Hematopoietic multipotent progenitor cell treated with erythropoietin and hydrocortisone succinate and interleukin-3 and kit ligand, for 6 days (in vitro differentiated cells): ENCODE measurements at regions not wholly inside any gene's neighbourhood (a gene's known extent, or its start where the extent isn't known, plus 50 kb on each side); places are given as distances from the start of the nearest gene placed in this dataset.
"Not testable (repeated sequence)": the region's sequence is repeated elsewhere in the genome, so short reads cannot be mapped to it uniquely, and the experiment has no call there.

ENCODE experiments used
- DNase-seq: peaks from one replicate; pipeline ENCODE4 v3.0.0-alpha.2; 2015

DNA sequence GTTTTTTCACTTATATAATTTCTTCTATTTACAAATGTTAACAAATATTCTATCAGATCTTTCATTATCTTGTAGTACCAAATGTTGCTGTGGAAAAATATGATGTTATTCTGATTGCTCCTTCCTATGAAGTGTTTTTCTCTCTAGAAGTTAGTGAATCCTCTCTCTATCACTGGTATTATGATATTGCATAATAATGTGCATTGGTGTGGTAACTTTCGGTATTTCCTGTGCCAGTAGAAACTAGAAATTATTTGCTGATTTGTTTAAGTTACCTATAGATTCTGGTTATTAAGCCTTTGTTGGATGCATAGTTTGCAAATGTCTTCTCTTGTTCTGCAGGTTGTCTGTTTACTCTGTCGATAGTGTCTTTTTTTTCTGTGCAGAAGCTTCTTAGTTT, 342.5 kb downstream of the CENPW start:
- no peak for DNase-seq

DNA sequence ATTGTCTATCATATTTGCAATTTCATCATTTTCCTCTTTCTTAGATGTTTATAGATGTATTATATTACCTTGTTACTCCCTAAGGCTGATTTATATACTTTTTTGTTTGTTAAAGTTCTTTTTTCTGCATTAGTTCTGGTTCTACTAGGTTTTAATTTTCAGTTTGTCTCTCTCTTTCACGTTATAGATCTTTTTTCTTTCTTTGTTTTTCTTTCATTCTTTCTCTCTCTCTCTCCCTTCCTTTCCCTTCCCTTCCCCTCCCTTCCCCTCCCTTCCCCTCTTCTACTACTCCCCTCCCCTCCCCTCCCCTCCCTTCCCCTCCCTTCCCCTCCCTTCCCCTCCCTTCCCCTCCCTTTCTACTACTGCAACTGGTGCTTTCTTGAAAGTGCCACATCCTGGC, 345.3 kb downstream of the CENPW start:
- no peak for DNase-seq

DNA sequence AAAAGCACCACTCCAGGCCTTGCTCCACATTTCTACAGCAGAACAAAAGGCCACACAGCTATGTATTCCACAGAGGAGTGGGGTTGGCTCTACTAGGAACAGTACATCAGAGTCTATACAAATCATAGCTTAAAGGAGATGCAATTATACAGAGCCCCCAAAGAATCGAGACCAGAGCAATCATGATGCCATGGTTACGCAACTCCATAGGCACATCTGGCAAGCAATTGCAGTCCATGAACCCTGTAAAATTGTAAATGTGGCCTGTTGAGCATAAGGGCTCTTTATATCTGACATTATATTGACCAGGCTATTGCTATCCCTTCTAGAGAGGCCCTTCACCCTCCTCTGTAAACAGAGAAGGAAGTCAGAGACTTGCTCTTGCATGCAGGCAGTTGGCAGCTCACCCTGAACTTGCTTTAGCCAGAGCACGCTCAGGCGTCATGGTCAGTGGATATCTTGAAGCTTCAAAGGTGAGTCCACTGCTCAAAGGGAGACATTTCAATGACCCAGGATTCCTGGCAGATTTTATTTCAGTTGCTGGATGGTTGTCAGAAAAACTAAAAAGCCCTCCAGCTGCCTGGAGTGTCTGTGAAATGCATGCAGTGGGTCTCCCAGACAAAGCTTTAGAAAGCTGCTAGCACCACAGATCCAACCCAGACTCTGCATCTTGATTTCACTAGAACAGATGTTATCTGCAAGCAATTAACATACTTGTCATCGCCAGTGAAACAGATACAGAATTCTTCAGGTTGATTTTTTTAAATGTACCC, 357.2 kb downstream of the CENPW start:
- no peak for DNase-seq

DNA sequence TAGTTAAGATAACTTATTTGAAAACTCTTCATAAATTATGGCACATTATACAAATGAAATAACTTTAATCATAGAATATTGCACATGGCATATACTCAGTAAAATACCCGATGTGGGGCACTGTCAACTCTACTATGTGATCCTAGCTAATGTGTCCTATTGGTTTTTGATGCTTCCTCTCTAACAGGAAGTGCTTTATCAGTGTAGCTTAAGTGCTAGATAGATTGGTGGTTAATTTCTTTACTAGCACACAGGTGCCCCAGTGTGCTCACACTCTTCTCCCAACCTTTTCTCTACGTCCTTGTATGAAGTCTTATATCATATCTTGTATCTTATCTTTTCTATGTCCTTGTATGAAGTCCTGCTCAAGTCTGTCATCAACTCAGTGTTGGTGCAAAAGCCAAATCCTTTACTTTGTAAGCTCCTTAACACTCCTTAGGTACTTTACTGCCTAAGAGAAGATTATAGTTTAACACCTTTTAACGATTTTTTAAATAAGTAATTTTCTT, 358.9 kb downstream of the CENPW start:
- no peak for DNase-seq

DNA sequence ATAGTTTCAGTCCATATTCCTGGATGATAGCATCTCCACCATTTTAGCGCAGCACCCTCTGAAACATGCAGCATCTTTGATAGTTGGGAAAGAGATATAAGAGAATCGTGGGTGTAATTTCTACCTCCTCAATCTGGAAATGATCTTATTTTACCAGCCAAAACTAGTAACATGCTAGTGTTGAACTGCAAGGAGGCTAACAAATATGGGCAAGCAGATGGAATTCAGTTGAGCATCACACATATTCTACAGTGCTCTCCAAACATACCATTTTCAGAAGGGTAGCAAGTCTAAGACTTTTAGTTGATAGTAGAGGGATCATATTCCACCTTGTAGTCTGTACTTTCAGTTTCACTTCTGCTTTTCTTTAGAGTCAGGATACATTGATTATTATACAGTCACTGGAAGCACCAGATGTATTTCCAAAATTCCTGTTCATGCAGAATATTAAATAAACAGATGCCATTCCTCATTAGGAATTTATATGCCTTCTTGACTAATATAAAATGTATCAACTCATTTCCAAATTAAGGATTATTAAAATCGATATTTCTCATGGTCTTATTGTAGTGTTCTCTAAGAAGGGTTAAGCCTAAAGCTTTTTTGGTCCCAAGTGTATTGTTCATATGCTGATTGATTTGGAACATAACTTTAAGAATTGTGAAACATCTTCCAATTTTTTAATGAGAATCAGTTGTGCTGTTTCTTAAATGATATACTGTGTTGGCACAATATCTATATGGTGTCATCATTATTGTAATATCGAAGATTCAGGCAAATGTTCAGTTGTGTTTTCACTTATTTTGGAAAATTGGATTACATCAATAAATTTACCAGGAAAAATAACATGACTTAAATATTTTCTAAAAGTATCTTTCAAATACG, 362.0 kb downstream of the CENPW start:
- no peak for DNase-seq

DNA sequence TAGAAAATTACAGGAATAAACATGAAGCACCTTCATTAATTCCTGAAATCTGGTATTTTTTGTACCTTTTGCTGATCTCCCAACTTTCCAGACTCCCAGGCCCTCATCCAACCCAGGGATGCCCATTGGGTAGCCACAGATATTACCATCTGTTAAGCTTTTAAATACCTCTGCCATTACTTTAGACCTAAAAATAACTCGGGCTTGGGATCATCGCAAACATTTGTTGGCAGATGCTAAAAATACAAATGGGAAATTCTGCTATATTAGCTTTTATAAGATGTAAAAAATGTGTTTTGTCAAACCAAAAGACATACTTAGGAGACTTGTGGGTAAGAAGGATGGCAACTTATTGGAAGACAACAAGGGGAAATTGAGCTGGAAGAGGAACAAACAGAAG, 376.1 kb downstream of the CENPW start:
- DNase-seq = no peak

DNA sequence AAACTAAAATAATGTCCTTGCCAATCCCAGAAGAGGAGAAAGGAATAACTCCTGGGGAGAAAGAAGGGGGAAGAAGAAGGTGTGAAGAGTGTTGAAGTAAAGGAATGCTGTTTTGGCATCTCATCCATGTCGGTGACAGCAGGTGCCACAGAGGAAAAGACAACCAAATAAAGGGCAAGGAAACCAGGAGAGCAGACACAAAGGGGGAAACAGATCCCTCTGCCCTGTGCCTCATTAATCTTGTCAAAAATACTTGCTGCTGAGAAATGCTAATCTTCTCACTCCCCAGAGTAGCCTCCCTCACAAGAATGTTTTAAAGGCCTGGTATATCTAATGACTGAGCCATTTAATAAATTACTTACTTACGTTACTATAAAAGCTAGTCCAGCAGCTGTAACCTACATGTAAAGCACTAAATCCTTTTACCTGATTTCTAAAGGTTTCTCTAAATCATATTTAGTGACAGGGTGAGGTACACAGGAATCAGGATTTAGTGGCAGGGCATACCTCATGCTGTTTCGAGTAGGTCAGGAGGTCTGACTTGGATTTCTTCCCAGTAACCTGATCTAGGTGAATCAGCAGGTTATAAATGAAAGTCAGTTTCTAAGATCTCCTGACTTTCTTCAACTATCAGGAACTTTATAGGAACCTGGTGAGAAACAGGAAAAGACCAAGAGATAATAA, 377.1 kb downstream of the CENPW start:
- DNase-seq = no peak

DNA sequence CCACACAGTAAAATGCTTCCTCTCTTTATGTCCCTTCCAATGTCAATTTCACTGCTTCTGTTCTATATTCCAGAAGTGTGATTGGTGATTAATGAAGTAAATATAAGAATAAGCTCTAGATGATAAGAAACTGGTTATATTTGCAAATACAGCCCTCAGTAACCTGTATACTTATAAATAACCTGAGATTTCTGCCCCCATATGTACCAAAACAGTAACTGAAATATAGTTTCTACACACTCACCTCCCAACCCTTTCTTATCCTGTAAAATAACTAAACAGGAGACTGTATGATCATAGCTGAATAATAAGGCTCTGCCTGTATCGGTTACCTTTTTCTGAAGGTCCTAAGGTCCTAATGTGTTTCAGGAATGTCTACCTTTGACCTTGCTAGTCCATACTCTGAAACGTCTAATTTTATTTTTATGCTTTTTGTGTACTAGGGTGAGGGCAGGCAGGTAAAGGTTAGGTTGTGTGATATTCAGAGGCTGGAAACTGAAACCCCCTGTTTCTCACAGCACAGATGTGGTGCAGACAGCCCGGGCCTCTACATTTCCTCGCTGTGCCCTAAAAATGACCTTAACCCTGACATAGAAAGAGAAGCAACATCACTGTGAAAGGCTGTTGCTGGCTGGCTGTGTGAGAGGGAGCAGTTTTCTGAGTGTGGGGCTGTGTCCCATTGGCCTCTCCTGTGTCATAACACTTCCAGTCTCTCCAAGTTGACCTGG, 378.8 kb downstream of the CENPW start:
- DNase-seq = no peak

DNA sequence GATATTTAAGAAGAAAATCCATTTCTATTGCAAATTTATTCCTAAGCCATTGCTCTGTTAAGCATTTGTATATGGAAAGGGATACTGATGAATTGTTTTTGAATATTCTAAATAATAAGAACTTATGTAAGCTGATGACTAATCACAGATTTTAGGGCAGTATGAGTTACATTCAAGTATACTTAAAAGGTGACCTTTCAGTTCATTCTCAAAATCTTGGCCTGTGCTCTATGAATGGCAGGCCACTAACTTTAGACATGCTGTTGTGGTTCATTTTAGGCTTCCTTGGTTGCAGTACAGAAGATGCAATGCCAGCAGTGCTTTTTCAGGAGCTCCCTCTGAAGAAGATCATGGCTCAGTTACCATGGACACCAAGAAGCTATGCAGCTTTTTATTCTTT, 380.4 kb downstream of the CENPW start:
- DNase-seq = no peak

DNA sequence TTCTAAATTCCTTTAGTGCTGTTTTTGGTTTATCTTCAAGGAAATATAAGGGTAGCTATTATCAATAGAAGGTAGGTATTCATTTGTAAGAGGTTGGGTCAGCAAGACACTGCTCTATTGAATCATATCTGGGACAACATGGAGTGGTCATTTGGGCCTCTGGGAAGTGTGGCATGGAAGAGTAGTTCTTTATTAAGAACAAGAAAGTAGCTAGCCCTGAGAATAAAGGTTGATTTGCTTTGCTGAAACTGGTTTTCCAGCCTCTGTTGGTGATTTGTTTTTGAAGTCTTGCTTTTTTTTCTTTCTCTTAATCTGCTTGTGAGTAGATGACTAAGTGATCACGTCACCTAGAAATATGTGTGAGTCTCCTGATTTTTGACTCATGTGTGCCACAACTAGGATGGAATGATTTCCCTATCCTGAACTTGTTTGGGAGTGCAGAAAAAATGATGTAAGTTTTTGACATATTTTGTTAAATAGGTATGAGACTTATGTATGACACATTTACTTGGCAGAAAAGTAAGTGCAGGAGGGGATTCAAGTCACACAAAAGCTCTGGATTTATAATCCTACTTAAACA, 381.8 kb downstream of the CENPW start:
- DNase-seq = no peak

DNA sequence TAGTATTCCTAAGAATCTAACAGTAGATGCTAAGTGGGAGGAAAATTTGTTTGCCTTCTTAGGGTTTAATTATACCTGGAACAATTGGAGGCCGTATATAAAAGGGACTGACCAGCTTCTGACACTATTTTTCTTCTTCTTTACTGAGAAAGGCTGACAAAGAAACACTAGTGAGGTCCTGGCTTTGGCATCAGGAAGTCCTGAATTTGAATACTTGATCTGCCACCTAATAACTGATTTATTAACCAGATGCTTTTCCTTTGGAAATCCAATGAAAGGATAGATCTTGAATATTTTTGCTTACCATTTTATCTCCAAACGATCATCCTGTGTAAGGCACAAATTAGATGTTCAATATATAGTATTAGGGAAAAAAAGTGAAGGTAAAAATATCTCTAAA, 382.5 kb downstream of the CENPW start:
- DNase-seq = no peak

DNA sequence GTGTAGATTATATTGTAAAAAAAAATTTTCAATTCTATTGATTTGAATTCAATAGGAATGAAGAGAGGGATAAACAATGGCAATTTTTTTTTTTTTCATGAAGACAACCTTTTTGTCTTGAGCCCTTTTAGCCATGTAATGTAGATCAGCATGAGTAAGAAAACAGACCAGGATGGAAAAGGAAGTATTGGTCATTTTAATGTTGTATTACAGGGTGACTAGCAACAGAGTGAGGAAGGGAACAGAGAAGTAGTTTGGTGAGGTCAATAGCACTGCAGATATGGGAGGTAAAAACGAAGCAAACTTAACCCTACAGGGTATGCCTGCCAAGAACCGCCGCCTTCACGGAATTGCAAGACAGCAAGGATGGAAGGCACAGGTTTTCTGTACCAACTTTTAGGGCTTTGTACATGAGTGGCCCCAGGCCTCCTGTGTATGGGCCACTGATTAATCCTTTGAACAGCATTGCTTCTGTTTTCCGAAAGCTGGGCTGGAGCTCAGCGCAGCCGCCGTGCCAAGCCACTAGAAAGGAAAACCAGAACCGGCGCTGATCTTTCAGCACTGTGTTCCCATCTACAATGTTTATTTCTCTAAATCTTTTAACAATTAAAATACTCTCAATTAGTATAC, 383.7 kb downstream of the CENPW start:
- DNase-seq = no peak

DNA sequence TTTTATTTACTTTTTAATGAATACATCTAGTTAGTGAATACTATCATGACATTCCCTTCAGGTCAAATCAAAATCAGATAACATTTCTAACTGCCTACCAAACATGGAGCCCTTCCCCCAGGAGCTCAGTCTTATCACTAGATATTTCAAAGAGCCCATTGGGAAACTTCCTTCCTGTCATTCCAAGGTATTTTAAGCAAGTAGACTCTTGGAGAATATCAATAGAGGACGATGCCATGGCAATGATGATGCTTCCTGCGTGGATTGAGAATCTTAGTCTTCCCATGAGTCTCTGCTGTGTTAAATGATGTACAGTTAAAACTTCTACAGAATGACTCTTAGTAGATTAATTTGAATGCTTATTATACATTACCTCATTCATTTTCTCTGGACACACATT, 384.9 kb downstream of the CENPW start:
- DNase-seq = no peak

DNA sequence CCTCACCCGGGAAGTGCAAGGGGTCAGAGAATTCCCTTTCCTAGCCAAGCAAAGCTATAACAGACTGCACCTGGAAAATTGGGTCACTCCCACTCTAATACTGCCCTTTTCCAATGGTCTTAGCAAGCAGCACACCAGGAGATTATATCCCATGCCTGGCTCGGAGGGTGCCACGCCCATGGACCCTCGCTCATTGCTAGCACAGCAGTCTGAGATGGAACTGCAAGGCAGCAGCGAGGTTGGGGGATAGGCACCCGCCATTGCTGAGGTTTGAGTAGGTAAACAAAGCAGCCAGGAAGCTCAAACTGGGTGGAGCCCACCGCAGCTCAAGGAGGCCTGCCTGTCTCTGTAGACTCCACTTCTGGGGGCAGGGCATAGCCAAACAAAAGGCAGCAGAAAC, 386.5 kb downstream of the CENPW start:
- not testable (repeated sequence) for DNase-seq

DNA sequence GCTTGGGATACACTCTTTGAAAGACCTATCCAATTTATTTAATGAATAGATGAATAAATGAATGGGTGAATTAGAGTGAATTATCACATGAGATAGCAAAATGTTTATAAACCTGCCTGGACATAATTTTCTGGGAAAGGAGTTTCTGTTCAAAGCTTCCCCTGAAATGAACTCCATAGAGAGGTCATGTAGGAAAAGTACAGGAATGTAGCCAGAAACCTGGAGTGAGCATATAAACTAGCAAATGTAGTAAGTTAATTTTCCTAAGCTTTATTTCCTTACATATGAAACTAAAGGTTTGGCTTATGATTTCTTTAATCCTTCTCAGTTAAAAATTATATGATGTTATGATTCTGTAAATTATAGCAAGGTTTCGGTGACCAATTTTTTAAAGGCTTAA, 380.3 kb upstream of the RSPO3 start:
- no peak for DNase-seq

DNA sequence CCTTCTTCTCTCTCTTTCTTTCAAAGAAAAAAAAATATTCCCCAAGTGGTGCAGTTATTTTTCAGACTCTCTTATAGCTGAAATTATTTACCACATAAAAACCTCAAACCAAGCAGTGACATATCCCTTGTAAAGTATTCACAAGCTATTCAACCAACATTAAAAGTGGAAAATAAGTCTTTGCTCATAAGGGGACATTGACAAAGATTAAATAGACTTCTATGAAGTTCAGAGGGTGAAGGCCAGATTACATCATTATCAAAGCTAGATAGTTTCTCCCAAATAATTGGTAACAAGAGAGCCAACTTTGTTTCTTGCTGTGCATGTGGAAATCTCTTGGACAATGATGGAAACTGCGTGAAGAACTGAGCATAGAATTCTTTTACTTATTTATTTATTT, 379.8 kb upstream of the RSPO3 start:
- DNase-seq = no peak

DNA sequence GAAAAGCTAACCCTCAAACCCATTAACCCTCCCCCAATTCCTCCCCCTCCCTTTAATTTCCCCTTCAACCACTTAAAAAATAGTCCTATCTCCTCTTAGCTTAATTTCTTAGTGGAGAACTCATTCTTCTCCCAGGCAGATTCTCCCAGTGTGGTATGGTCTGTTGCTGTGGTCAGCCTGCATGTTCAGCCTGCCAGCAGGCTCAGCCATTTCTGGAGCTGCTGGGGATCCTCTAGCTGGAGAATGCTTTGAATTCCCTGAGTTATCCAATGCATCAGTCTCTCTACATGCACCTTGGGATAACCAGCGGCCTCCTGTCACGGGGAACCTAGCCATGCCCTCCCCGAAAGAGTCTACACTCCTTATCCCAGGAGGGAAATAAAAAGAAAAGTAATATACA, 375.4 kb upstream of the RSPO3 start:
- DNase-seq = no peak

DNA sequence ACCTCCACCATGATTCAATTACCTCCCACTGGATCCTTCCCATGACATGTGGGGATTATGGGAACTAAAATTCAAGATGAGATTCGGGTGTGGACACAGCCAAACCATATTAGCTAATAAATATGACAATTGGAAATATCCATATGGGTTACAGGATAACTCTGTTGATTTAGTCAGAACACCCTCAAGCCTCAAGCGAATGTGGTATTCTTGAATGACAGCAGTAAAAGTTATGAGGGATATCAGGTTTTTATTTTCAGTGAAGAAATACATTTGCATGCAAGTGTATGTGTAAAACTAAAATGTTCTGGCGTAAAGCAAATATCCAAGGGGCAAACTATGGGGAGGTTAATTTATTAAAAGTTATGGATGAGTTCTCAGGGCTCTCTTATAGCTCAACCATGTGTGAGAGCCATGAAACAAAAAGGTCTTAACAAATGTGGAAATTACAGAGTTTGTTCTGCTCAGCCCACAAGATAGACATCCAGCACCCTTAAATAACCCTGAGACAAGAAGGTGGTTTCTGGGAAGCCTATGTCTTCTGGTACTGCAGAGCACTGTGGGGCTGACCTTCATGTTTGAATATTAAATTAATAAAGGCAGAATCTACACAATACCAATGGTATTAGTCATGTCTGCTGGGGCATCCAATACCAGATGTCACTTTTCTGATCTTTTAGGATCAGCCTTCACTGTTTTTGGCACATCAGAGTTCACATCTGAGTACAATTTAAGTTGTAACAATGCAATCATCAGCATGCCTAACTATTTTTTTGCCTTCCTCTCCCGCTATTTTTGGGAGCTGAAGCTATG, 370.5 kb upstream of the RSPO3 start:
- DNase-seq = no peak

DNA sequence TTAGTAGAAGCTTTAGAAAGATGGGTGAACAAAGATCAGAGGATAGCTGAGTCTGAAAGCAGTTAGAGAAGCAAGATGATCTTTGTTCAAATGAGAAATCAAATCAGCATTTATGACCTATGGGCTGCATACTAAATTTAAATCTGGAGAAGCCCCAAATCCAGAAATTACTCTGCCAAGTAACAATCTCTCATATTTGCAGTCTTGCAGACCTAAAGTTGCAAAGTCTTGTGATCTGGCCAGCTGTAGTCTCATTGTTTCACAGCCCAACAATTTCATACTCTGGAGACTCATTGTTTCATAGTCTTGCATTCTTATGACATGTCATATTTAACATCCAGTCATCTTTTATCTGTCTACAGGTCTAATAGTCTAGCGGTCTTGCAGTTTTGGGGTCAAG, 364.9 kb upstream of the RSPO3 start:
- DNase-seq = no peak

DNA sequence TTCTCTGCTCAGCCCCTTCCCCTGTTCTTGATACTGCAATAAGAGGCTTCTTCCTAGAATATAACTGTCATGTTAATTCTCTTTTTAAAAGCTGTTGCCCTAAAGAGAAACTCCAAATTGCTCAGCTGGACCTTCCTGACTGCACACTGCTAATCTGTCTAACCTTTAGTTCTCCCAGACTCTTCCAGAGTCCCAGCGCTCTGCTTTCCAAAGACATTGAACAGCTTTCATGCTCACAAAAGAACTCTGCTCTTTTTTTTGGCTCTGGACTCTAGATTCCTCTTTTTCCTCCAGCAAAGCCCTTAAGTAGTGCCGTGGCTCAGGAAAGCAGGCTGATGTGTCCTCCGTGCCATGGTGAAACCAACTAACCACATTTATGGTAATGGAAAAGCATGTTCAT, 356.6 kb upstream of the RSPO3 start:
- no peak for DNase-seq

DNA sequence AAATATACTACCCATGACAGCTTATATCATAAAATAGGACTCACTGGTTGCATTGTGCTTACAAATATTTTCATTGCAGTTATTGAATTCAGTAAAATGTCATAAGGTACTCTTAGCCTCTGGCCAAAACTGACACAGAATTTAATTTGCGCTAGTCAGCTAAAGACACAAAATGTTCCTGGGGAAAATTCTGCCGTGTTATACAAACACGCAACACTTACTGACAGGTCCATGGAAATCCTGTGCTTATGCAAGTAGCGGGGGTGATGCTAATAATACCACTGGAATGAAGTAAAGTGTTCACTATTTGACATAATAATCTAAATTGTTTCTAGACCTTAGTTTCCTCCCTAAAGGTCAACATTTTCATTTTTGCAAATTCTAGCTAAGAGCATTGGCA, 354.4 kb upstream of the RSPO3 start:
- no peak for DNase-seq
